ENCODE measurements at regions not wholly inside any gene's neighbourhood (a gene's known extent, or its start where the extent isn't known, plus 50 kb on each side); places are given as distances from the start of the nearest gene placed in this dataset.
A peak's percentile ranks its signal among the peaks of the same experiment; 100 is the strongest.

GRCh38 chr12:88662961-88663360 is 82.7 kb upstream of the KITLG start:
- TF ChIP-seq CTCF (IDR thresholded peaks at IDR 0.05; ENCODE audit: insufficient read depth, low read depth, low read length, missing control alignments), result no peak
- H3K4me3 ChIP-seq (ENCODE audit: low read length), result no peak overlapping the region

GRCh38 chr12:88662093-88662492 is 81.8 kb upstream of the KITLG start:
- TF ChIP-seq CTCF (IDR thresholded peaks at IDR 0.05; ENCODE audit: insufficient read depth, low read depth, low read length, missing control alignments), result no peak
- H3K4me3 ChIP-seq (ENCODE audit: low read length), result no peak overlapping the region
- DNase-seq (ENCODE audit: low read depth), result no peak

More at GRCh38 chr12:88662961-88663360, 82.7 kb upstream of the KITLG start:
- DNase-seq (ENCODE audit: low read depth), result peak; percentile 23

- TF ChIP-seq CTCF (IDR thresholded peaks at IDR 0.05; ENCODE audit: insufficient read depth, low read depth, low read length, missing control alignments), result no peak
- peak; percentile 54 for DNase-seq (ENCODE audit: low read depth)
- no peak overlapping the region for H3K4me3 ChIP-seq (ENCODE audit: low read length)
Observed at GRCh38 chr12:88658009-88658408, 77.7 kb upstream of the KITLG start.

GRCh38 chr12:88650715-88651114 is 70.4 kb upstream of the KITLG start:
- no peak overlapping the region for H3K4me3 ChIP-seq (ENCODE audit: low read length)
- no peak for TF ChIP-seq CTCF (IDR thresholded peaks at IDR 0.05; ENCODE audit: insufficient read depth, low read depth, low read length, missing control alignments)
- DNase-seq (ENCODE audit: low read depth), result peak; percentile 92

GRCh38 chr12:88648625-88649024 is 68.4 kb upstream of the KITLG start:
- H3K4me3 ChIP-seq (ENCODE audit: low read length), result no peak overlapping the region
- DNase-seq (ENCODE audit: low read depth), result no peak
- no peak for TF ChIP-seq CTCF (IDR thresholded peaks at IDR 0.05; ENCODE audit: insufficient read depth, low read depth, low read length, missing control alignments)

- TF ChIP-seq CTCF (IDR thresholded peaks at IDR 0.05; ENCODE audit: insufficient read depth, low read depth, low read length, missing control alignments), result no peak
- no peak for DNase-seq (ENCODE audit: low read depth)
- H3K4me3 ChIP-seq (ENCODE audit: low read length), result no peak overlapping the region
Observed at GRCh38 chr12:88646824-88647223, 66.6 kb upstream of the KITLG start.

GRCh38 chr12:88645816-88646215 is 65.5 kb upstream of the KITLG start:
- TF ChIP-seq CTCF (IDR thresholded peaks at IDR 0.05; ENCODE audit: insufficient read depth, low read depth, low read length, missing control alignments), result no peak
- no peak overlapping the region for H3K4me3 ChIP-seq (ENCODE audit: low read length)
- DNase-seq (ENCODE audit: low read depth), result no peak

All from epithelial cell of esophagus (primary cell).